Adrenal gland (tissue), 9 donors: ENCODE measurements at regions not wholly inside any gene's neighbourhood (a gene's known extent, or its start where the extent isn't known, plus 50 kb on each side); places are given as distances from the start of the nearest gene placed in this dataset.

Experiments used
- DNase-seq, 7 donors: peaks; one replicate each; pipeline ENCODE4 v3.0.0-alpha.2; 2019 to 2020
- H3K27ac ChIP-seq, 5 donors: fragments of 200-600 bp; sonication (generic) in 4 of 5; 1 replicate in 3 of 5; 2 replicates in 2 of 5; pipeline versions ENCODE4 v1.5.1 to v1.8.0; 2016 to 2020; ENCODE audit warnings: mild to moderate bottlenecking in 1 of 5
- H3K27me3 ChIP-seq: fragments of 200-600 bp; 2 replicates; pipeline ENCODE4 v1.8.0; 2021
- H3K36me3 ChIP-seq, 2 donors: fragments of 200-600 bp; replicated peaks in 1 of 2; 1 replicate in 1 of 2; 2 replicates in 1 of 2; pipeline versions ENCODE4 v1.5.1 to v1.8.0; 2018 to 2022
- H3K4me1 ChIP-seq, 2 donors: fragments of 200-600 bp; replicated peaks in 1 of 2; 1 replicate in 1 of 2; 2 replicates in 1 of 2; pipeline versions ENCODE4 v1.5.1 to v1.8.0; 2018 to 2021
- H3K4me3 ChIP-seq, 4 donors: fragments of 200-600 bp; sonication (generic) in 3 of 4; one replicate each; pipeline ENCODE4 v1.5.1; 2016 to 2018
- H3K9me3 ChIP-seq, 3 donors: fragments of 200-600 bp; sonication (generic) in 1 of 3; replicated peaks in 1 of 3; 1 replicate in 2 of 3; 2 replicates in 1 of 3; pipeline versions ENCODE4 v1.5.1 to v1.8.0; 2016 to 2021
- CTCF ChIP-seq, 6 experiments: fragments of 450-650 bp in 4 of 6; fragments of 200-600 bp in 2 of 6; sonication (generic) in 1 of 6; IDR thresholded peaks; 1 replicate in 5 of 6; 2 replicates in 1 of 6; pipeline versions ENCODE4 v1.5.1 to v1.8.0; 2016 to 2021; ENCODE audit warnings: antibody characterized with exemption in 6 of 6, mild to moderate bottlenecking in 2 of 6, moderate library complexity in 1 of 6
- POLR2A ChIP-seq, 2 donors: fragments of 450-650 bp; IDR thresholded peaks; one replicate each; pipeline ENCODE4 v1.6.1; 2017; ENCODE audit warnings: antibody characterized with exemption in 2 of 2, mild to moderate bottlenecking in 2 of 2, moderate library complexity in 1 of 2
- WGBS, 4 donors: extraction: QIAGEN DNeasy Blood & Tissue Kit in 2 of 4; methylation state at CpG; one replicate each; pipeline versions ENCODE4 v1.1.5 to v1.1.7; 2013 to 2017; 5-methylcytosine and 5-hydroxymethylcytosine counted together
- intact Hi-C, 2 donors: fragments of 100-400 bp; cut with DNase I; formaldehyde crosslinking; loops; one replicate each; pipeline versions ENCODE4 v1.14.1 to v1.15.0; 2022 to 2023
- donor health status: healthy with polysubstance abuse.
- donor health status: Bipolar disorder and iron deficiency.
- donor health status: DM: yes; HTN: yes; CAD: no.
- donor health status: DM: no; HTN: no; CAD: no.
- donor health status: DM: no; HTN: no; CAD: no.

GRCh38 chr17:77884019-77884418, 74.5 kb upstream of the TNRC6C start:
- H3K27me3 ChIP-seq: peaks cover 4% of the 10 kb centered on the region
- no peak overlapping the region for H3K4me3 ChIP-seq
- no peak overlapping the region for H3K27ac ChIP-seq
- WGBS, 4 donors: 54 to 72% (median 63%) methylated on average over 10 to 11 of the region's 11 CpGs
- H3K4me1 ChIP-seq: peaks cover 12 to 37% of the 10 kb centered on the region in 2 donors
- DNase-seq: peak in 3 of 7 donors; percentile 48 to 93 (median 61)
- no peaks in the 10 kb centered on the region for H3K36me3 ChIP-seq
- H3K9me3 ChIP-seq: no peaks in the 10 kb centered on the region
- TF ChIP-seq CTCF (IDR thresholded peaks at IDR 0.05) (no peak), POLR2A (IDR thresholded peaks at IDR 0.05) (no peak)
- intact Hi-C loops: no loop called here

- 38 to 77% (median 71%) methylated on average over 2 to 4 of the region's 4 CpGs for WGBS, 4 donors
- Histone ChIP-seq H3K9me3 (no peaks in the 10 kb centered on the region), H3K27me3 (peaks cover 4% of the 10 kb centered on the region), H3K27ac (no peak overlapping the region), H3K4me1 (peaks cover 12 to 37% of the 10 kb centered on the region in 2 donors), H3K4me3 (no peak overlapping the region), H3K36me3 (no peaks in the 10 kb centered on the region)
- no peak for TF ChIP-seq CTCF (IDR thresholded peaks at IDR 0.05)
- no peak for TF ChIP-seq POLR2A (IDR thresholded peaks at IDR 0.05)
- intact Hi-C loops: no loop called here
- DNase-seq: no peak
Observed at GRCh38 chr17:77884967-77885641, 73.4 kb upstream of the TNRC6C start.

- DNase-seq: no peak
- peaks cover 12 to 36% of the 10 kb centered on the region in 2 donors for H3K4me1 ChIP-seq
- H3K4me3 ChIP-seq: no peak overlapping the region
- H3K36me3 ChIP-seq: no peaks in the 10 kb centered on the region
- peaks cover 4% of the 10 kb centered on the region for H3K27me3 ChIP-seq
- TF ChIP-seq POLR2A (IDR thresholded peaks at IDR 0.05) (no peak), CTCF (IDR thresholded peaks at IDR 0.05) (no peak)
- no peak overlapping the region for H3K27ac ChIP-seq
- intact Hi-C loops: no loop called here
- H3K9me3 ChIP-seq: no peaks in the 10 kb centered on the region
- WGBS, 4 donors: 70 to 76% (median 75%) methylated on average over 8 of the region's 8 CpGs
Observed at GRCh38 chr17:77885678-77886386, 72.7 kb upstream of the TNRC6C start.

GRCh38 chr17:77886387-77886728, 72.1 kb upstream of the TNRC6C start:
- H3K27ac ChIP-seq: no peak overlapping the region
- H3K27me3 ChIP-seq: peaks cover 4% of the 10 kb centered on the region
- intact Hi-C loops: no loop called here
- no peak for TF ChIP-seq POLR2A (IDR thresholded peaks at IDR 0.05)
- TF ChIP-seq CTCF (IDR thresholded peaks at IDR 0.05): no peak
- no peaks in the 10 kb centered on the region for H3K9me3 ChIP-seq
- no peak for DNase-seq
- peaks cover 12 to 32% of the 10 kb centered on the region in 2 donors for H3K4me1 ChIP-seq
- no peaks in the 10 kb centered on the region for H3K36me3 ChIP-seq
- no peak overlapping the region for H3K4me3 ChIP-seq
- 63 to 83% (median 74%) methylated on average over 10 to 13 of the region's 13 CpGs for whole genome bisulfite sequencing, 4 donors
